Esophagus mucosa (tissue), 1 donor: ENCODE measurements at regions not wholly inside any gene's neighbourhood (a gene's known extent, or its start where the extent isn't known, plus 50 kb on each side); places are given as distances from the start of the nearest gene placed in this dataset.

ENCODE experiments used
- ATAC-seq: fragments of 200-7000 bp; cut with Tn5 transposase; one replicate; pipeline ENCODE4 v1.9.1; 2020
- donor health status: DM: yes; HTN: yes; CAD: no.

- peak; percentile 48 for ATAC-seq
Observed at GRCh38 chr10:83166344-83166743, 973.0 kb upstream of the GHITM start.

- no peak for ATAC-seq
Observed at GRCh38 chr10:83167081-83167480, 972.2 kb upstream of the GHITM start.

DNA sequence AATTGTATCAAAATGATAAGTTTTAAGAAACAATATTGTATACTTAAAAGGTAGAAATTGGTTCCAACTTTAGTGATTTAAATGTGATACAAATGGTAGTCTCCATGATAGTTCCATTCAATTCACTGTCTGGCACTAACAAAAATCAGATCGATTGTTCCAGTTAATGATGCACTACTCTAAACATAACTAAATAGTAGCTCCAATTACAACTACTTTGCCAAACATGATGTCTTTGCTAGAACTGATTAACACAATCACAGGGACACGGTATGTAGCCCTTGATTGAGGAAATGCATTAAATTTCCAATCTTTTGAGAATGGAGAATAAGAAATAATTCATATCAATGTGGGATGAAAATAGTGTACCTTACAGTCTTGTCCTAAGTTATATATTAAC is 962.4 kb upstream of the GHITM start:
- no peak for ATAC-seq

- ATAC-seq, result no peak
Observed at GRCh38 chr10:83178526-83178925, 960.8 kb upstream of the GHITM start.

DNA sequence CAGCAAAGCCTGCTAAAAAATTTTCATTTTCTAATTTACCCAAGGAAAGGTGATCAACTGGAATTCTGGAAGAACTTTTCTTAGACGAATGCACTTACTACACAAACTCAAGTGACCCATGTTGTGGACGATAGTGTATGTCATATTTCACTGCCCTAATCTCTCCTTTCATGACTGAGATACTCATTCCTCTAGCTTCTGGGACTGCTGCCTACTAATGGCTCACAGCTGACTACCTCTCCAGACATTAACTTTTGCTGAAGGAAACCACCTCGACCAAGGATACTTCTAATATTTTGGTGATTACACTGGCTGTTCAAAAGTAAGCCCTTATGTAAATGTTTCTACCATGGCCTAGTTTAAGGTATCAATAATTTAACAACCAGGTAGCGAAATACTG is 959.9 kb upstream of the GHITM start:
- ATAC-seq, result no peak

GRCh38 chr10:83182076-83182475 is 957.2 kb upstream of the GHITM start:
- no peak for ATAC-seq

GRCh38 chr10:83184641-83185040 is 954.7 kb upstream of the GHITM start:
- no peak for ATAC-seq

DNA sequence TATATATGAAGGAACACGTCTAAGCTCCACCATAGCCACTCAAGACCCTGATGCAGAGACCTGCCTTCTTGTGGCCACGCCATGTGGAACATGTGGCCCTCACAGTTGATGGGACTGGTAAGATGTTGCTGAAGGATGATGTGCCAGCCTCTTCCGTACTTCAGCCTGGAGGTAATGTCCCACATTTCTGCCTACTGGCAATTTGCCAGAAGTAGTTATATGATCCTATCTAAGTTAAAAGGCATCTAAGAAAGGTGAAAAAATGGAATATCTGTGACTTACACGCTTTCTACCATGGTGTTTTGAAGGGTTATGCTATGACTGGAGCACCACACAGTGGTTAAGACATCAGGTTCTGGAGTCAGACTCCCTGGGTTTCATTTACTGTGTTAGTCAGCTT is 948.7 kb upstream of the GHITM start:
- ATAC-seq, result no peak

DNA sequence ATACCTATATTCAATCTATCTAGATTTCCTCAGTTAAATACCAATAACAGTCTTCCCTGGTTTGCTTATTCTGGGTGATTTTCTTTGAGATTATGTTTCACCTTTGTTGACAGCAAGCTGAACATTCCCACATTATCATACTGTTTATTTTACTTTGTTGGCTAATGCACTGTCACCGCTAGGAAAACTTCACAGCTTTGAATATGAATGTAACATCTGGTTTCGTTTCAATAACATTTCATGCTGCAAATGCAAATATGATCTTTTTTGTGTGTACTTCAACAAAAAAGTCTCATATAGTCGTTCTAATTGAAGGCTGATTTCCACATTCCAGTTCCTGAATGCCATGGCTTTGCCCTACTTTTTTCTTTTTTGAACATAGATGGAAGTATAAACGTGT is 946.3 kb upstream of the GHITM start:
- no peak for ATAC-seq

- ATAC-seq, result no peak
Observed at GRCh38 chr10:83195021-83195420, 944.3 kb upstream of the GHITM start.

DNA sequence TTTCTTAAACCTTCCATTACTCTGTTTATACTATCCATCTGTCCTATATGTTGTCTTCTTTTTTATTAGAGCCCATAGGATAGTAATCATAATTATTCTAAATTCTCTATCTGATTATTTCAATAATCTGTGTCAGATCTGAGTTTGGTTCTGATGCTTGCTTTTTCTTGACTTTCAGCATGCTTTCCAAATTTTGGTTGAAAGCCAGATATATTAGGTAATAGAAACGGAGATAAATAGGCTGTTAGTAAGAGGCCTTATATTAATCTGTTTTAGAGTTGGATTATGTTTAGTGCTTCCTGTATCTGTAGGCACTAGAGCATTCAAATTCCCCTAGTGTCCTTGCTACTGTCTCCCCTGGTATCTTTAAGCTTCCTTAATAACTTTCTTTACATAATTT is 939.9 kb upstream of the GHITM start:
- ATAC-seq, result no peak

GRCh38 chr10:83205861-83206260 is 933.4 kb upstream of the GHITM start:
- no peak for ATAC-seq

DNA sequence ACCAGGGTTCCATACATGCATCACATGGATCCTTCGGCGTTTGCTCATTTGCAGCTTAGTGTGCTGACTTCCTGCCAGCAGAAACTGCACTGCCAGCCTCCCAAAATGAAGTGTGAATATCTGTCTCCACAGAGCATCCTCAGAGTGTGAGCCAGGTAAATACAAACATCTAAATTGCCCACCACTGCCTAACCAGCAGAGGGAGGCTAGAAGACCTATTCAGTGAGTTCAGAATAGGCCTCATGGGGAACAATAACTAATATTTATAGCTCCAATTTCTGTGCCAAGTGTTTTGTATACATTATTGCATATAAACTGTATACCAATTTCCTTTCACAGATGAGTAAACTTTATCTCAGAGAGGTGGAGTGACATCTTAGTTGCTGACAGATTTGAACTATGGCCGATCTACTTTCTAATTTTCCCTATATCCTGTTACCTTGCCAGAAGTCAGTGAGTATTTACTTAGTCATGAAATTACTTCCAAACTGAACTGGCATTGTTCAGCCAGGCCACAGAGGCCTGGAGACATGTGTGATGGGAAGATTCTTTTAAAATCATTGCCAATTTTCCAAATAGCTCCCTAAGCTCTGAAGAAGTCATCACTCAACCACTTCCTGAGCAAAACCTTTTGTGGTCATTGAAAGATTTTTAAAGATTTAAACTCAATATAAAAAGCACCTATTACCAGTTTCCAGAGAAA is 926.5 kb upstream of the GHITM start:
- ATAC-seq, result no peak

DNA sequence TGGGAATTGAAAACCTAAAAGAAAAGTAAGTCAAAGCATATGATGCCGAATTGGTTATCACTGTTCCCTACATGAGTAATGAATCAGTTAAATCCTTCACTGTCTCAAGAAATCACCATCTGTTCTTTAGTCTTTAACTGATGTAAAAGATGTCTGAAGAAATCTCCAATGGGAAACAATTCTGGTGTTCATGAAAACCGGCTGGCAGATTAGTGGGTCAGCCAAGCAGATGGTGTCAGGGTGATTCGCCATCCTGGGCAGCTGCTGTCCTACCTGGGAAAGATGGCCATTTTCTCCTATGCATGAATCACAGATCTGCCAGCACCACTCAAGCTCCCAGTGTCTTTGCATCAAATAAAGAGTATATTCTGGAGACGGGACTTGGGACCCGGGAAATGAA is 925.2 kb upstream of the GHITM start:
- ATAC-seq, result no peak

DNA sequence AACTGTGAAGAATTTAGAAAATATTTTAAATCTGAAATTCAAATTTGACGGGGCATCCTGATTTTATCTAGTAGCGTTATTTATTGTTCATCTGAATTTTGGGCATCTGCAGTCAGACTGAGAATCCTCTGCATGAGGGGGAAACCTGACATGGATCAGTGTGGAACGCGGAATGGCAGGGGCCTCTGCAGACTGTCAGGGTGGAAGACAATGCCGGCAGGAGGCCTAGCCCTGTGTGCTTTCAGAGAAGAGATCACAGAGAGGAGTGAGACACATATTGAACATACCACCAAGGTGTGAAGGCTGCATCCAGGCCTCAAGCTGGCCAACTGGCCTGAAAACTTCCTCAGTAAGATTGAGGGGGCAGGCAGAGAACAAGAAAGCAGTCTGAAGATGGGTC is 921.1 kb upstream of the GHITM start:
- no peak for ATAC-seq

DNA sequence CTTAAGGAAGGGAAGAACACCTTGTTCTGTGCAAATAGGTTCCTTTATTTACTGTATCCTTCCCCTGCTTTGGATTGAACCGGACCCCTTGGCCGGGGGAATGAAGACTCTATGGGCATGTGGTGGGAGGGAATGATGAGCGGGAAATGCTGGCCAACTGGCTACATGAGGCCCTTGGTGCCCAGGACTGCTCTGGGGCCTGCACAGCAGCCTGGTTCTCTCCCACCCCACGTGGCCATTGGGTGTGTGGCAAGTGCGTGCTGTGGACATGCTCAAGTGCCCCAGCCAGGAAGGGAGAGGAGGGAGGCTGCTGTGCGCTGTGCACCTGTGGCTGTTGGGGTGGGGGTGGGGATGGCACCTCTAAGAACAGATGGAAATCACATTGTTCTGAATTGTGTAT is 917.0 kb upstream of the GHITM start:
- no peak for ATAC-seq

DNA sequence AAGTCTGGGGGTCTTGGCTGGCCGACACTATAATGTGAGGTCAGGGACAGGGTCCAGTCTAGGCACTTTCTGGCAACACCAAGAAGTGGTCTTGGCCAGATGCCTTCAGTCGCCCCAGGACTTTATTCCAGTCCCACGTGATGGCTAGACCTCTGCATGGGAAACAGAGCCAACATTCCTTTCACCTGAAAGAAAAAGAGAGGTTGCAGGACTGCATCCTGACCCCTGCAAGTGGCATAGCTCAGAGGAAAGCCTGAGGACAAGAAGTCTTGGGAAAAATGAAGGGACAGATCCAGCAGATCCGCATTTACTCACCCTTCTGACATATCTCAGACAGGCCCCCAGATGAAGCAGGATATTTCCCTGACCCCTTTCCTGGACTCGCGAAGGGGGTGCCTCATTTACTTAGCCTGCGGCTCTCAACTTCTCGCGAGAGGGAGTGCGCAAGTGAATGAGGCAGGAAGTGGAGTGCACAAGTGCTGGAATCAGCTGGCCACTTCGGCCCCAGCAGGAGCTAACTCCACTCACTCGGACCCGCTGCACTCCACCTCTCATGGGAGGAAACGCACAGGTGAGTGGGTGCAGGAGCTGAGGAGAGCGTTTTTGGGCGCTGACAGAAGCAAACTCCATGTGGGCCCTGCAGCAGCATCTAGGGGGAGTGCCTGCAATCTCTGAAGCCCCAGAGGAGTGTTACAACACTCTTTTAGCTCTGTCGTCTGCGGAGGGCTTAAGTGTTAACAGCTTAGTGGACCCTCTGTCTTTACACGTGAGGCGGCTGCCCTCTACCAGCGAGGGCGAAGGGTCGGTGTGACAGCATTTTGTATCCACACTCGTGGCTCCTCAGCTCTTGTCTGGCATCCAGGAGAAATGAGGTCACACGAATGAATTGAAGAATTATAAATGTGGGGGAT is 916.2 kb upstream of the GHITM start:
- no peak for ATAC-seq

GRCh38 chr10:83225781-83226180 is 913.5 kb upstream of the GHITM start:
- no peak for ATAC-seq

- ATAC-seq, result no peak
Observed at GRCh38 chr10:83229991-83230390, 909.3 kb upstream of the GHITM start.

DNA sequence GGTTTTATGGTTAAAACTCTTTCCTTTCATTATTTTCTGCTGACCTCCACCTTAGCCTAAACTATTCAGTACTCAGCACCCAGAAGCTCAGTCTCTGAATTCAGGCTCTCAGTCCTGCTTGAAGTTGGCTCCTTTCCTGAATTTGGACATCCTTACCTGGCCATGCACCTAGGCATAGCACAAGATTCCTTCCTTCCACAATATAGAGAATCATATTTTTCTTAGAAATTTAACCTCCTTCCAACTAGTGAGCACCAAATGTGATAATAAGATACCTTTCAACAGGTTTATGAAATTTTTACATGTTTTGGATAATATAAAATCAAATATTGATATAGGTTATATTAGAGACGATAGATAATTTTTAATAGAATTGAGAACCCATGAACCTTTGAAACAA is 905.6 kb upstream of the GHITM start:
- no peak for ATAC-seq

DNA sequence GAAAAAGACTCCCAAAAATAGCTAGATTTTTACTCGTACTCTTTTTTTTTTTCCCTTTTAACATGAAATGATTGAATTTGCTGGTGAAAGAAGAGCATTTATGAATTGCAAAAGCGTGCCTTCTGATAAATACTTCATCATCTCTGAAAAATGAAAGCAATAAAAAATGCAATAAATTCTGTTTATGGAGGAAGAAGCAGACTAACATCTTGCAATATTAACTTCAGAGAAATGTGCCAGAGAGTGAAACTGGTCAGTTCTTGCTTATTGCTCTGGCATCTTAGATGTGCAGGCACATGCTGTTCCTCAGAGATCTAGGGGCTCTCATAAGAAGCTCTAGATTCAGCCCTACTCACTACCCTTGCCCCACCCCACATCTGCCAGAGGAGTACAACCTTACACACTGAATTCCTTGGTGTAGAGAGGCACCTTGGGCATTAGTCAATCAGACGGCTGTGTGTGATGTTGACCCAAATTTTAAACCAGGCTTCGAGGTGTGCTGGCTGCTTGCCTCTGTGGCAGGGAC is 891.1 kb upstream of the GHITM start:
- ATAC-seq, result no peak

- no peak for ATAC-seq
Observed at GRCh38 chr10:83250396-83250795, 888.9 kb upstream of the GHITM start.

GRCh38 chr10:83252169-83252568 is 887.1 kb upstream of the GHITM start:
- ATAC-seq, result no peak

DNA sequence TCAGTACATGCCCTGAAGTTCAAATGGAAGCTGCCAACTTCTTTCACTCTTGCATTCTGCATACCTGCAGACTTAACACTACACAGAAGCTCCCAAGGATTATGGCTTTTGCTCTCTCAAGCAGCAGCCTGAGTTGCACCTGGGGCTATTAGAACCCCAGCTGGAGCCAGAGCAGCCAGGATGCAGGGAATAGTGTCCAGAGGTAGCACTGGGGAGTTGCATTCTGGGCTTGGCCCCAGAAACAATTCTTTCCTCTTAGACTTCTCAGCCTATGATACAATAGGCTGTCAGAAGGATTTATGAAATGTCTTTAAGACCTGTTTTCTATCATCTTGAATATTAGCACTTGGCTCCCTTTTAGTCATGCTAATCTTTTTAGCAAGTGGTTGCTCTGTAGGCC is 886.7 kb upstream of the GHITM start:
- no peak for ATAC-seq
